ENCODE measurements at regions not wholly inside any gene's neighbourhood (a gene's known extent, or its start where the extent isn't known, plus 50 kb on each side); places are given as distances from the start of the nearest gene placed in this dataset.

GRCh38 chr7:11952972-11953371 is 121.0 kb upstream of the THSD7A start:
- Histone ChIP-seq H3K36me3 (ENCODE audit: control insufficient read depth in 2 of 2, extremely low read depth in 1 of 2, insufficient read depth in 1 of 2, low read length in 1 of 2) (no peaks in the 10 kb centered on the region), H3K9me3 (no peaks in the 10 kb centered on the region), H3K4me3 (ENCODE audit: control insufficient read depth in 1 of 2, extremely low read depth in 1 of 2, low read length in 1 of 2) (no peak overlapping the region), H3K4me1 (ENCODE audit: control insufficient read depth in 1 of 2, extremely low read depth in 1 of 2, insufficient read depth in 2 of 2, low read length in 2 of 2) (no peaks in the 10 kb centered on the region), H3K27me3 (replicated peaks in 1 of 2; ENCODE audit: control insufficient read depth in 2 of 2, extremely low read depth in 1 of 2, insufficient read depth in 2 of 2, low read length in 1 of 2) (no peaks in the 10 kb centered on the region), H3K27ac (ENCODE audit: low read length) (no peak overlapping the region)
- Mint-ChIP-seq H3K9me3 (peaks cover 0 to 12% (median 0%) of the 10 kb centered on the region in 3 donors), H3K27ac (no peak overlapping the region), H3K4me1 (no peaks in the 10 kb centered on the region), H3K27me3 (no peaks in the 10 kb centered on the region), H3K36me3 (no peaks in the 10 kb centered on the region), H3K4me3 (no peak overlapping the region)
- ATAC-seq (replicated peaks in 1 of 4) (no peak), DNase-seq (no peak)
- no CpG with 5 or more reads among the region's 2 CpGs for whole genome bisulfite sequencing (ENCODE audit: insufficient coverage)
- CTCF ChIA-PET = no interaction called here
- POLR2A ChIA-PET = no interaction called here

DNA sequence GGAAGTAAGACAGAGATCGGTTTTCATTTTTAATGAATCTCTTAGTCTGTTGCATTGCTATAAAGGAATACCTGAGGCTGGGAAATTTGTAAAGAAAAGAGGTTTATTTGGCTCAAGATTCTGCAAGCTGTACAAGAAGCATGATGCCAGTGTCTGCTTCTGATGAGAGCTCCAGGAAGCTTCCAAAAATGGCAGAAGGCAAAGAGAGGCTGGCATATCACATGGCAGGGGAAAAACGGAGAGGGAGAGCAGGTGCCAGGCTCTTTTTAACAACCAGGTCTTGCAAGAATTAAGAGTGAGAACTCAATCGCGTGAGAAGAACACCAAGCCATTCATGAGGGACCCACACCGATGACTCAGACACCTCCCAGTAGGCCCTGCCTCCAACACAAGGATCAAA is 125.0 kb upstream of the THSD7A start:
- Mint-ChIP-seq H3K27me3 (no peaks in the 10 kb centered on the region), H3K4me1 (no peaks in the 10 kb centered on the region)

DNA sequence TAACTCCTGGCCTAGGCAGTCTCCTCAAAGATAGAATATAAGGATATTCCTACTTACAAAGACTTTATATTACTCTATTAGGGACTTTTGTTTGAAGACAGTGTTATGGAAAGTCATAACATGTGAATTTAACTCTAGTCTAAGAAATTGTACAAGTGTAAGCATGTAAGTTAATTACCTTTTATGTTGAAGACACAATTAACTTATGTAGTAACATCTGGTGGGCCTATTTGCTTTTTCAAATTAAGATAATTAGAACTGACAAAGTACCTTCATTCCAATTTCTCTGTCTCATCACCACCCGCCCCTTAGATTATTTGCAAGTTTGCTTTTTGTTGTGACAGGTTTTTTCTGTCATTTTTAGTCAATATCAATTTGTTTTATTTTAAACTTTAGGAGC is 126.0 kb upstream of the THSD7A start:
- Histone ChIP-seq H3K9me3 (no peaks in the 10 kb centered on the region), H3K27ac (ENCODE audit: low read length) (no peak overlapping the region), H3K36me3 (ENCODE audit: control insufficient read depth in 2 of 2, extremely low read depth in 1 of 2, insufficient read depth in 1 of 2, low read length in 1 of 2) (no peaks in the 10 kb centered on the region), H3K4me1 (ENCODE audit: control insufficient read depth in 1 of 2, extremely low read depth in 1 of 2, insufficient read depth in 2 of 2, low read length in 2 of 2) (no peaks in the 10 kb centered on the region), H3K27me3 (replicated peaks in 1 of 2; ENCODE audit: control insufficient read depth in 2 of 2, extremely low read depth in 1 of 2, insufficient read depth in 2 of 2, low read length in 1 of 2) (no peaks in the 10 kb centered on the region), H3K4me3 (ENCODE audit: control insufficient read depth in 1 of 2, extremely low read depth in 1 of 2, low read length in 1 of 2) (no peak overlapping the region)
- Mint-ChIP-seq H3K27ac (no peak overlapping the region), H3K4me3 (no peak overlapping the region), H3K27me3 (no peaks in the 10 kb centered on the region), H3K36me3 (no peaks in the 10 kb centered on the region), H3K9me3 (peaks cover 0 to 3% (median 3%) of the 10 kb centered on the region in 3 donors), H3K4me1 (no peaks in the 10 kb centered on the region)
- no peak for DNase-seq
- CTCF ChIA-PET = no interaction called here
- ATAC-seq (replicated peaks in 1 of 4) = no peak
- POLR2A ChIA-PET = no interaction called here
- no CpG with 5 or more reads among the region's 1 CpG for WGBS (ENCODE audit: insufficient coverage)

More for the DNA sequence above, 125.0 kb upstream of the THSD7A start:
- no peaks in the 10 kb centered on the region for H3K9me3 Mint-ChIP-seq
- no peaks in the 10 kb centered on the region for H3K9me3 ChIP-seq
- no peak overlapping the region for H3K4me3 Mint-ChIP-seq
- no peaks in the 10 kb centered on the region for H3K36me3 ChIP-seq (ENCODE audit: control insufficient read depth in 2 of 2, extremely low read depth in 1 of 2, insufficient read depth in 1 of 2, low read length in 1 of 2)
- POLR2A ChIA-PET = no interaction called here
- no peak overlapping the region for H3K27ac ChIP-seq (ENCODE audit: low read length)
- no peaks in the 10 kb centered on the region for H3K27me3 ChIP-seq (replicated peaks in 1 of 2; ENCODE audit: control insufficient read depth in 2 of 2, extremely low read depth in 1 of 2, insufficient read depth in 2 of 2, low read length in 1 of 2)
- no peak overlapping the region for H3K4me3 ChIP-seq (ENCODE audit: control insufficient read depth in 1 of 2, extremely low read depth in 1 of 2, low read length in 1 of 2)
- ATAC-seq (replicated peaks in 1 of 4) (no peak), DNase-seq (no peak)
- no peak overlapping the region for H3K27ac Mint-ChIP-seq
- CTCF ChIA-PET = no interaction called here
- WGBS (ENCODE audit: insufficient coverage) = 42% methylated on average over 2 of the region's 5 CpGs
- H3K4me1 ChIP-seq (ENCODE audit: control insufficient read depth in 1 of 2, extremely low read depth in 1 of 2, insufficient read depth in 2 of 2, low read length in 2 of 2) = no peaks in the 10 kb centered on the region
- H3K36me3 Mint-ChIP-seq = no peaks in the 10 kb centered on the region

GRCh38 chr7:11959121-11959520 is 127.1 kb upstream of the THSD7A start:
- Mint-ChIP-seq H3K9me3 (peaks cover 3% of the 10 kb centered on the region in 3 donors), H3K27ac (no peak overlapping the region), H3K4me1 (no peaks in the 10 kb centered on the region), H3K36me3 (no peaks in the 10 kb centered on the region), H3K4me3 (no peak overlapping the region), H3K27me3 (no peaks in the 10 kb centered on the region)
- H3K36me3 ChIP-seq (ENCODE audit: control insufficient read depth in 2 of 2, extremely low read depth in 1 of 2, insufficient read depth in 1 of 2, low read length in 1 of 2) = no peaks in the 10 kb centered on the region
- POLR2A ChIA-PET = interaction anchor here in 1 of 2 donors (0.6 kb wide), 1 partner anchor 148 kb away, joined by 3 read pairs; no protein-coding TSS in a partner anchor
- H3K27ac ChIP-seq (ENCODE audit: low read length) = no peak overlapping the region
- CTCF ChIA-PET = no interaction called here
- no peak for DNase-seq
- no peaks in the 10 kb centered on the region for H3K27me3 ChIP-seq (replicated peaks in 1 of 2; ENCODE audit: control insufficient read depth in 2 of 2, extremely low read depth in 1 of 2, insufficient read depth in 2 of 2, low read length in 1 of 2)
- no CpG with 5 or more reads among the region's 2 CpGs for WGBS (ENCODE audit: insufficient coverage)
- no peaks in the 10 kb centered on the region for H3K9me3 ChIP-seq
- ATAC-seq (replicated peaks in 1 of 4) = no peak
- no peak overlapping the region for H3K4me3 ChIP-seq (ENCODE audit: control insufficient read depth in 1 of 2, extremely low read depth in 1 of 2, low read length in 1 of 2)
- H3K4me1 ChIP-seq (ENCODE audit: control insufficient read depth in 1 of 2, extremely low read depth in 1 of 2, insufficient read depth in 2 of 2, low read length in 2 of 2) = no peaks in the 10 kb centered on the region

- no peak overlapping the region for H3K4me3 Mint-ChIP-seq
- H3K27me3 Mint-ChIP-seq = peaks cover 0 to 3% of the 10 kb centered on the region in 2 donors
- no peaks in the 10 kb centered on the region for H3K27me3 ChIP-seq (replicated peaks in 1 of 2; ENCODE audit: control insufficient read depth in 2 of 2, extremely low read depth in 1 of 2, insufficient read depth in 2 of 2, low read length in 1 of 2)
- H3K4me3 ChIP-seq (ENCODE audit: control insufficient read depth in 1 of 2, extremely low read depth in 1 of 2, low read length in 1 of 2) = no peak overlapping the region
- H3K9me3 ChIP-seq = no peaks in the 10 kb centered on the region
- H3K36me3 Mint-ChIP-seq = no peaks in the 10 kb centered on the region
- POLR2A ChIA-PET = no interaction called here
- H3K36me3 ChIP-seq (ENCODE audit: control insufficient read depth in 2 of 2, extremely low read depth in 1 of 2, insufficient read depth in 1 of 2, low read length in 1 of 2) = no peaks in the 10 kb centered on the region
- ATAC-seq (replicated peaks in 1 of 4) = no peak
- H3K4me1 Mint-ChIP-seq = no peaks in the 10 kb centered on the region
- H3K27ac Mint-ChIP-seq = no peak overlapping the region
- H3K9me3 Mint-ChIP-seq = peaks cover 3 to 7% (median 6%) of the 10 kb centered on the region in 3 donors
- no peaks in the 10 kb centered on the region for H3K4me1 ChIP-seq (ENCODE audit: control insufficient read depth in 1 of 2, extremely low read depth in 1 of 2, insufficient read depth in 2 of 2, low read length in 2 of 2)
- H3K27ac ChIP-seq (ENCODE audit: low read length) = no peak overlapping the region
- CTCF ChIA-PET = no interaction called here
- no peak for DNase-seq
These were observed 128.6 kb upstream of the THSD7A start for GRCh38 chr7:11960621-11961020.

DNA sequence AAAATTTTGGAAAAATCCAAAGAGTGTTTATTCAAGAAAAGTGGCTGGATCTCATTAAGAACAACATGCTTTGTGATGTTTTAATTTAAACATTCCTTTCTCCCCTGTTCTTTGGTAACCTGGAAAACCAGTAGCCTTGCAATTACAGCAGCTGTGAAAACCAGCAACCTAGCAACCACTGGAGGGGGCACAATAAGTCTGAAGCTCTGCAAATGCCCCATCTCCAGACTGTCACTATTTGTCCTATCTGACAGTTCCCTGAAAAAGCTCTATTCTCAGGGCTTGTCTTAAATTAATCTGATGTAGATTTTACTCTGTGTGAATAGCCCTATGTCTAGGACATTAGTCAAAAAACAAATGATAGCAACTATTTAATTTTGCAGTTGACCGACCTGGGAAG is 137.6 kb upstream of the THSD7A start:
- Mint-ChIP-seq H3K36me3 (no peaks in the 10 kb centered on the region), H3K27ac (no peak overlapping the region), H3K27me3 (peaks cover 0 to 1% of the 10 kb centered on the region in 2 donors), H3K4me3 (no peak overlapping the region), H3K9me3 (peaks cover 7 to 19% (median 8%) of the 10 kb centered on the region in 3 donors), H3K4me1 (no peaks in the 10 kb centered on the region)
- ChIA-PET POLR2A (no interaction called here), CTCF (no interaction called here)
- Histone ChIP-seq H3K27me3 (replicated peaks in 1 of 2; ENCODE audit: control insufficient read depth in 2 of 2, extremely low read depth in 1 of 2, insufficient read depth in 2 of 2, low read length in 1 of 2) (no peaks in the 10 kb centered on the region), H3K27ac (ENCODE audit: low read length) (no peak overlapping the region), H3K9me3 (no peaks in the 10 kb centered on the region), H3K4me3 (ENCODE audit: control insufficient read depth in 1 of 2, extremely low read depth in 1 of 2, low read length in 1 of 2) (no peak overlapping the region), H3K4me1 (ENCODE audit: control insufficient read depth in 1 of 2, extremely low read depth in 1 of 2, insufficient read depth in 2 of 2, low read length in 2 of 2) (no peaks in the 10 kb centered on the region), H3K36me3 (ENCODE audit: control insufficient read depth in 2 of 2, extremely low read depth in 1 of 2, insufficient read depth in 1 of 2, low read length in 1 of 2) (no peaks in the 10 kb centered on the region)
- no CpG with 5 or more reads among the region's 1 CpG for WGBS (ENCODE audit: insufficient coverage)
- ATAC-seq (replicated peaks in 1 of 4) (no peak), DNase-seq (no peak)

DNA sequence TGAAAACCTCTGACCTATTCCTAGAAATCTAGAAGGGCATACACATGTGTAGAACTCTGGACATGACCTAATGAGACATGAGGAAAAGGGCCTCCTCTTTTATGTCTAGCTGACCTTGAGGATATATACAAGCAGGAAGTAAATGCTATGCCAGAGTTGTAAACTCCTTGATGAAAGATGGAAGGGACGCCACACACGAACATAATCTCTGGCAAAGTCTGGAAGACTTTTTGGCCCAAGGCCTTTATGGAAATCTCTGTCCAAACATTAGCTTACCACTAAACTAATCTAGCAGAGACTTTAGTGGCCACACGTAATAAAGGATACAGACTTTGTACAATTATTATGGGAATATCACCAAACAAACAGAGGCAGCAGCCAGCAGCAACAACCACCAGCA is 138.1 kb upstream of the THSD7A start:
- POLR2A ChIA-PET = no interaction called here
- no peak overlapping the region for H3K4me3 Mint-ChIP-seq
- no peak for DNase-seq
- H3K4me3 ChIP-seq (ENCODE audit: control insufficient read depth in 1 of 2, extremely low read depth in 1 of 2, low read length in 1 of 2) = no peak overlapping the region
- peaks cover 6 to 18% (median 9%) of the 10 kb centered on the region in 3 donors for H3K9me3 Mint-ChIP-seq
- no CpG with 5 or more reads among the region's 3 CpGs for WGBS (ENCODE audit: insufficient coverage)
- H3K27me3 Mint-ChIP-seq = no peaks in the 10 kb centered on the region
- H3K27ac Mint-ChIP-seq = no peak overlapping the region
- no peaks in the 10 kb centered on the region for H3K4me1 ChIP-seq (ENCODE audit: control insufficient read depth in 1 of 2, extremely low read depth in 1 of 2, insufficient read depth in 2 of 2, low read length in 2 of 2)
- no peak for ATAC-seq (replicated peaks in 1 of 4)
- H3K36me3 Mint-ChIP-seq = no peaks in the 10 kb centered on the region
- CTCF ChIA-PET = no interaction called here
- H3K4me1 Mint-ChIP-seq = no peaks in the 10 kb centered on the region
- H3K27me3 ChIP-seq (replicated peaks in 1 of 2; ENCODE audit: control insufficient read depth in 2 of 2, extremely low read depth in 1 of 2, insufficient read depth in 2 of 2, low read length in 1 of 2) = no peaks in the 10 kb centered on the region
- H3K36me3 ChIP-seq (ENCODE audit: control insufficient read depth in 2 of 2, extremely low read depth in 1 of 2, insufficient read depth in 1 of 2, low read length in 1 of 2) = no peaks in the 10 kb centered on the region
- H3K9me3 ChIP-seq = no peaks in the 10 kb centered on the region
- H3K27ac ChIP-seq (ENCODE audit: low read length) = no peak overlapping the region

Data from T-cell (primary cell).